ENCODE measurements at regions not wholly inside any gene's neighbourhood (a gene's known extent, or its start where the extent isn't known, plus 50 kb on each side); places are given as distances from the start of the nearest gene placed in this dataset.

DNA sequence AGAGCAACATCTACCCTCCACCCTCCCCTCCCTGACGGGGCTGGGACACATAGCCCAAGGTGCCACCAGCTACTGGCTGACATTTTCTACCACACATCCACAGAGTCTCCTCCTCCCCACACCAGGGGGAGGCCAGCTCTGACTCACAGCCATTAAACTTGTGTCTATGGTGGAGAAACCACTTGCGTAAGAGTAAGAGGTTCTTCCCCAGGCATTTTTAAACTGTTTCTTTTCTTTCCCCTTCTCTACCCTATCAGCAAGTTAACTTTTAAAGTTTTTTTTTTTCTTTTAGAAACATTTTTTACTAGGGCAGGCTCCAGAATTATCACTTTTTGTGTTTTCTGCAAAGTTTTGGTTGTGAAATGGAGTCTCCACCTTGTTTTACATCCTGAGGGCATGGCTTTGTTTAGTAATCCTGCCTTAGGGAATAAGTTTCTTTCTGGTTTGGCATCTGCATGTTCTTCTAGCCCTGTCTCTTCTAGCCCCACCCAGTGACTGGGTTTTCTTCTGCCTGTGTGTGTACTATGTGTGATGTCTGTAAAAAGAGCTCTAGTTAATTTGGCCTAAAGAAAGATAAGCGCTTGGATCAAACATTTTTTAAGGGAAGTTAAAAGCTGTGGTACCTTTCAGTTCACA, 148.8 kb upstream of the GADL1 start:
- TF ChIP-seq, protein P1, sequence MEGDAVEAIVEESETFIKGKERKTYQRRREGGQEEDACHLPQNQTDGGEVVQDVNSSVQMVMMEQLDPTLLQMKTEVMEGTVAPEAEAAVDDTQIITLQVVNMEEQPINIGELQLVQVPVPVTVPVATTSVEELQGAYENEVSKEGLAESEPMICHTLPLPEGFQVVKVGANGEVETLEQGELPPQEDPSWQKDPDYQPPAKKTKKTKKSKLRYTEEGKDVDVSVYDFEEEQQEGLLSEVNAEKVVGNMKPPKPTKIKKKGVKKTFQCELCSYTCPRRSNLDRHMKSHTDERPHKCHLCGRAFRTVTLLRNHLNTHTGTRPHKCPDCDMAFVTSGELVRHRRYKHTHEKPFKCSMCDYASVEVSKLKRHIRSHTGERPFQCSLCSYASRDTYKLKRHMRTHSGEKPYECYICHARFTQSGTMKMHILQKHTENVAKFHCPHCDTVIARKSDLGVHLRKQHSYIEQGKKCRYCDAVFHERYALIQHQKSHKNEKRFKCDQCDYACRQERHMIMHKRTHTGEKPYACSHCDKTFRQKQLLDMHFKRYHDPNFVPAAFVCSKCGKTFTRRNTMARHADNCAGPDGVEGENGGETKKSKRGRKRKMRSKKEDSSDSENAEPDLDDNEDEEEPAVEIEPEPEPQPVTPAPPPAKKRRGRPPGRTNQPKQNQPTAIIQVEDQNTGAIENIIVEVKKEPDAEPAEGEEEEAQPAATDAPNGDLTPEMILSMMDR (IDR thresholded peaks at IDR 0.05; ENCODE audit: low read length), result no peak
- TF ChIP-seq EZH2 (IDR thresholded peaks at IDR 0.05; ENCODE audit: borderline replicate concordance, low read length), result no peak
